NCI-H226 (cell line): ENCODE measurements at regions not wholly inside any gene's neighbourhood (a gene's known extent, or its start where the extent isn't known, plus 50 kb on each side); places are given as distances from the start of the nearest gene placed in this dataset.

Experiments
- DNase-seq: peaks from one replicate; pipeline ENCODE4 v3.0.0-alpha.2; 2015

- DNase-seq = no peak
Measured at GRCh38 chr1:51025374-51025773, 55.3 kb downstream of the CDKN2C start.

DNA sequence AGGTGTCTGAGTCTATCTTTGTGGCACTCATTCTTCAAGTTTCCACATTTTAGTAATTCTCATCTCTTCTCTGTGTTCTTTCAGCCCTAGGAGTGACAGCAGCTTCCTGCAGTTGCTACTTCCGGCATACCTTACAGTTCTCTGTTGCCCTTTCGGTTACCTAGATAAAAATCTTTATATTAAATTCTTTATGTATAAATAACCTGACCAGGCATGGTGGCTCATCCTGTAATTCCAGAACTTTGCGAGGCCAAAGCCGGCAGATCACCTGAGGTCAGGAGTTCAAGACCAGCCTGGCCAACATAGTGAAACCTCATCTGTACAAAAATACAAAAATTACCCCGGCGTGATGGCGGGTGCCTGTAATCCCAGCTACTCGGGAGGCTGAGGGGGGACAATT, 62.9 kb downstream of the CDKN2C start:
- no peak for DNase-seq

- DNase-seq = no peak
Measured at GRCh38 chr1:51044199-51044598, 57.8 kb upstream of the C1orf185 start.

DNA sequence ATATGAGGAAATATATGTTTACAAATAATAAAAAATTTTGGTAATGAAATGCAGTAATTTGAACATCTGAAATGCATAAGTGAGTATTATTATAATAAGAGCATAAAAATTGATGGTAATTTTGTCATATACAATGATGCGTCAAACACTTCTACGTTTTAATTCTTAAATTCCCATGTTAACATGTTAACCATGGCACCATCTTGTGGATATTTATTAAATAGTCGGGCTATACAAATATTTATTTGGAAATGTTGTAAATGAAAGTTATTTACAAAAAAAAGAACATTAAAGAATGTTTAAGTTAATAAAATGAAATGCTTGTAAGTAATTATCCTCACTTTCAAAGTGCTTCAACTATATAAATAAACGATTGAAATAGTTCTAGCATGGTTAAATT, 57.2 kb upstream of the C1orf185 start:
- DNase-seq = no peak

- DNase-seq = no peak
Measured at GRCh38 chr1:51048021-51048420, 54.0 kb upstream of the C1orf185 start.

- peak; percentile 33 for DNase-seq
Measured at GRCh38 chr1:51048670-51049069, 53.4 kb upstream of the C1orf185 start.
